ENCODE measurements at regions not wholly inside any gene's neighbourhood (a gene's known extent, or its start where the extent isn't known, plus 50 kb on each side); places are given as distances from the start of the nearest gene placed in this dataset.

DNA sequence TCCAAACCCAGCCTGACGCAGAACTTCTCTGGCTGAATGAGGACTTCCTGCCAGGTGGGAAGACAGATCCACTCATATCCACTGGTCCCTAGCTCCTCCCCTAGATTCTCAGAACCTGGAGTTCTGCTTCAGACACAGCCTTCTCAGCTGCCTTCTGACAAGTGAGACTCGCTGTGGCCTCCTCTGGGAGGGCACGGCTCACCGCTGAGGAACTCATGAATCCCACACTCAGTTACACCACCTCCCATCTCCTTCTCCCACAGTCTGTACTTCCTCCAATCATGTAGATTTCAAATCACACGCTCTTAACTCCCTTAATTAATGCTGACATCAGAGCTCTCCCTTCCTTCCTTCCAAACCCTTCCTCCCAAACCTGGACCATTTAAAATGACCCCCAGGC is 86.4 kb upstream of the TMEM45B start (continued):
- TF ChIP-seq ZBTB49 (CRISPR knock-in tag; IDR thresholded peaks at IDR 0.05; ENCODE audit: borderline replicate concordance) (no peak), TAF1 (IDR thresholded peaks at IDR 0.05; ENCODE audit: control insufficient read depth, extremely low read depth, insufficient read depth, low read length, severe bottlenecking) (no peak), ZNF165 (CRISPR knock-in tag; IDR thresholded peaks at IDR 0.05; ENCODE audit: borderline replicate concordance) (no peak), HOMEZ (CRISPR knock-in tag; IDR thresholded peaks at IDR 0.05) (no peak), ZBED1 (IDR thresholded peaks at IDR 0.05) (no peak), FOXA1 (IDR thresholded peaks at IDR 0.05; ENCODE audit: borderline replicate concordance) (no peak), CHCHD3 (CRISPR knock-in tag; IDR thresholded peaks at IDR 0.05) (no peak), TAF7 (tag; IDR thresholded peaks at IDR 0.05) (no peak), MYC (IDR thresholded peaks at IDR 0.05; ENCODE audit: low read depth, low read length) (no peak), MYC (CRISPR knock-in tag; IDR thresholded peaks at IDR 0.05; ENCODE audit: borderline replicate concordance, low read depth) (no peak), OTX1 (CRISPR knock-in tag; IDR thresholded peaks at IDR 0.05) (no peak)

Measured in K562 (cell line).